GM19438 (cell line): ENCODE measurements at regions not wholly inside any gene's neighbourhood (a gene's known extent, or its start where the extent isn't known, plus 50 kb on each side); places are given as distances from the start of the nearest gene placed in this dataset.
"Not testable (repeated sequence)": the region's sequence is repeated elsewhere in the genome, so short reads cannot be mapped to it uniquely, and the experiment has no call there.

Experiments
- ATAC-seq: cut with Tn5 transposase; IDR thresholded peaks from one replicate; pipeline ENCODE4 v1.9.1; 2021; ENCODE audit warnings: low read depth; ENCODE audit not compliant: unreplicated experiment

GRCh38 chr6:82626946-82627345 lies 263.3 kb downstream of the TPBG start:
- not testable (repeated sequence) for ATAC-seq

DNA sequence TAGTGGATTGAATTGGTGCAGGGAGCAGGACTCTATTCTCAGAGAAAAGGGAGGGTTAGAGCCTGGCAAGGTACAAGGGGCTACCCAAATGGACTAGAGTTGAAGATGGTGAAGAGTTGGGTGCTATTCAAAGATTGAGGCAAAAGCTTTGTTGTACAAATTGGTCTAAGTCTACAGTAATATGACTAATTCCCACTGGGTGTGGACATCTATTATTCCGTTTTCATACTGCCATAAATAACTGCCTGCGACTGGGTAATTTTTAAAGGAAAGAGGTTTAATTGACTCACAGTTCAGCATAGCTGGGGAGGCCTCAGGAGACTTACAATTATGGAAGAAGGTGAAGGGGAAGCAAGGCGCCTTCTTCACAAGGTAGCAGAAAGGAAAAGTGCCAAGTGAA lies 266.3 kb downstream of the TPBG start:
- no peak for ATAC-seq

DNA sequence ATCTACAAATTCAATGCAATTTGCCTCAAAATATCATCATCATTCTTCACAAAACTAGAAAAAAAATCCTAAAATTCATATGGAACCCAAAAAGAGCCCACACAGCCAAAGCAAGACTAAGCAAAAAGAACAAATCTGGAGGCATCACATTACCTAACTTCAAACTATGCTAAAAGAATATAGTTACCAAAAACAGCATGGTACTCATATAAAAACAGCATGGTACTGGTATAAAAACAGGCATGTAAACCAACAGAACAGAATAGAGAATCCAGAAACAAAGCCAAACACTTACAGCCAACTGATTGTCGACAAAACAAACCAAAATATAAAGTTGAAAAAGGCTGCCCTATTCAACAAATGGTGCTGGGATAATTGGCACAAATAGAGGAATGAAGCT lies 278.1 kb downstream of the TPBG start:
- no peak for ATAC-seq

- ATAC-seq, result no peak
These were observed 282.1 kb downstream of the TPBG start for GRCh38 chr6:82645536-82646230.

DNA sequence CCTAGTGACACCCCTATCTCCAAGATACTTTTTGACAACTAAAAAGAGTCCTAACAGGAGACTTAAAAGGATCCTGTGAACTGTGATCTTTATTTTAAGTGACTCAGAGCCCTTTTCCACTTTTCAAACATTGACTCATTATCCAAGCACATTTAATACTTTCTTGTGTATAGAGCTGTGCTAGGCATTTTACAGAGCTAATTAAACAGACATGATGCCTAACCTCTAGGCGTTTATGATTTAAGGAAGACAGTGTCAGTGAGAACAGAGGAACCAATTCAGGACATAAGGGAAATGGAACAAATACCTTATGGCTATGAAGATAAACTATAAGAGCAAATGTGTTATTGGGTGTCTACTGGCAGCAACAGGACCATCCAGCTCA lies 282.6 kb downstream of the TPBG start:
- no peak for ATAC-seq

GRCh38 chr6:82651845-82652335 lies 288.3 kb downstream of the TPBG start:
- ATAC-seq, result no peak

DNA sequence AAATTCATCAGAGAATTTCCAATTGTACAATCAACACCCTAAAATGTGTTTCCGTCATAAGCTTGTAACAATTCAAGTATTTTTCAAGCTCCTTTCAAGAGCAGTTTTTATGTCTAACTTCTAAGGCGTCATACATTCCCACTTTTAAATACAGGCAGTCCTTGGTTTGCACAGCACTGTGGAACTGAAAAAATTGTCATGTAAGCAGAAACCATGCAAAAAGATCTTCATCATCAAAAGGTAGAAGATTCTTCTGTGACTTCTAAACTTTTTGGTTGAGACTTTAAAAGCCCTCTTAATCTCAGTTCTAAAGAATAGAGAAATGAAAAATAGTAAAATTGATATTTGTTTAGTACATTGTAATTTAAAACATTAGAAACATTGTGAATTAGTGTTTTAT lies 315.6 kb downstream of the TPBG start:
- ATAC-seq, result no peak

- no peak for ATAC-seq
These were observed 316.6 kb downstream of the TPBG start for GRCh38 chr6:82680192-82680591.

DNA sequence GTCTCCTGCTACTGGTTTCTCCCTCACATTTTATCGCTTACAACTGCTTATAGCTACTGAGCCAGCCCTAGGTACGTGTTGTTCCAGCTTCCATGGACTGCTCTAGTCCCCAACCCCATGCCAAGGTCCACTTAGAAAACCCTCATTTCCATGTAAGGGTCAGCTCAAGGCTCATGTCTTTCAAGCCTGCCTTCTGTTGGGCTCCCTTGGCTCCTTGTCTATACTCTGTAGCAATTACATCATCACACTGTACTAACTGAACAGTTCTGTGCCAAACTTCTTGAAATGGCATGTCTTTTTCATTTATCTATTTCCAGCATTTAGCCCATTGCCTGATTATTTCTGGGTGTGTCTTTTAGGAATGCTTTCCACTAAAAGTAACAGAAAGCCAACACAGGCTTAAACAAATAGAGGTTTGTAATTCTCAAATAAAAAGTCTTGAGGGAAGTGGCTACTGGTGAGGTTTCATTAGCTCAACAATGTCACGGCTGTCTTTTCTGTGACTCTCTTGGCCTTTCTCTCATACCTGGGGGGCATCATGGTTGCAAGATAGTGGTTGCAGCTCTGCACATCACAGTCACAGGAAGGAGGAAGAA lies 317.6 kb downstream of the TPBG start:
- ATAC-seq, result no peak

GRCh38 chr6:82686719-82687118 lies 323.1 kb downstream of the TPBG start:
- no peak for ATAC-seq

- ATAC-seq, result no peak
These were observed 324.2 kb downstream of the TPBG start for GRCh38 chr6:82687855-82688254.

GRCh38 chr6:82690283-82690682 lies 326.7 kb downstream of the TPBG start:
- no peak for ATAC-seq

DNA sequence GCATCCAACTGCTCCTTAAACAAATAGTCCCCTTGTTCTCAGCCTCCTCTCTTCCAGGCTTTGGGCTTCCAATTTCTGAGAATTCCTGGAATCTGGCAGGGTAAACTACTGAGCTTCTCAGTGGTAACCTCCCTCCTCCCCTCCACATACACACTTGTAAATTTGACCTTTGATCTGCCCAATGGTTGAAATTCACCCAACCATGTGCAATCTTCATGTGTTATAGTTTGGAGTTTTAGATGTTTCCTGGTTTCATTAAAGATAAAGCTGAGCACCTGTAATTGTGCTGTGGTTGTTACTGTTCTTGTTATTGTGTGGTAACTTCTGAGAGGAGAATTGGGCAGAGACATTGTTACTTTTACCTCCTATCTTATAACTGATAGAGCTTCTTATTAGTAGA lies 328.4 kb downstream of the TPBG start:
- ATAC-seq, result no peak

GRCh38 chr6:82693094-82693493 lies 329.5 kb downstream of the TPBG start:
- ATAC-seq, result no peak

DNA sequence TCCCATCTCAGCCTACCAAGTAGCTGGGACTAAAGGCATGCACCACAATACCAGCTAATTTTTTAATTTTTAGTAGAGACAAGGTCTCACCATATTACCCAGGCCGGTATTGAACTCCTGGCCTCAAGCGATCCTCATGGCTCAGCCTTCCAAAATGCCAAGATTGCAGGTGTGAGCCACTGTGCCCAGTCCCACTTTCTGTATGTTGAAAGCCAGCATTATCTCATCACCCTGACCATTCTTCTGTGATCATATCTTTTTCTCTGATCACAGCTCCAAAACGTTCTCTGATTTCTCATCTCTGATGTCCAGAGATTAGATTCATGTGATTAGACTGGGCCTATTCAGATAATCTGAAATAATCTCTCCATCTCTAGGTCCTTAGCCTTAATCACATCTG lies 337.7 kb downstream of the TPBG start:
- ATAC-seq, result no peak

- ATAC-seq, result no peak
These were observed 339.0 kb downstream of the TPBG start for GRCh38 chr6:82702574-82702973.

DNA sequence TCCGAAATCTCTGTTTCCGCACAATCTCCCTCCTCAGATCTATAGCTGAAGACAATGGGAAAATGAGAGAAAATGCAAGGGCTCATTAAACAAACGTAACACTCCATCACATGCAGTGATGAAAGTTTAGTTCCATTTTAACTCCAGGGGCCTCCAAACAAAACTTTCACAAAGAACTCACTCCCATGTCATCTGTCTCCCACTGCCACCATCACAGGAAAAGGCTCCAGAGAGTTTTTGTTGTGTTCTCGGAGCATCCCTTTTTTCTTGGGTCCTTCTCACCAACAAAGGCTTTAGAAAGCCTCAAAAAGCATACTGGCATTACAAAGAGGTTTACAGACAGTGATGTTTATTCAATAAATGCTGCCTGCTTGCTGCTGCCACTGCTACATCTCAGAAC lies 339.6 kb downstream of the TPBG start:
- ATAC-seq, result no peak

GRCh38 chr6:82704045-82704444 lies 340.4 kb downstream of the TPBG start:
- ATAC-seq, result no peak

- no peak for ATAC-seq
These were observed 342.0 kb downstream of the TPBG start for GRCh38 chr6:82705579-82705978.

- ATAC-seq, result no peak
These were observed 347.6 kb downstream of the TPBG start for GRCh38 chr6:82711105-82711827.

DNA sequence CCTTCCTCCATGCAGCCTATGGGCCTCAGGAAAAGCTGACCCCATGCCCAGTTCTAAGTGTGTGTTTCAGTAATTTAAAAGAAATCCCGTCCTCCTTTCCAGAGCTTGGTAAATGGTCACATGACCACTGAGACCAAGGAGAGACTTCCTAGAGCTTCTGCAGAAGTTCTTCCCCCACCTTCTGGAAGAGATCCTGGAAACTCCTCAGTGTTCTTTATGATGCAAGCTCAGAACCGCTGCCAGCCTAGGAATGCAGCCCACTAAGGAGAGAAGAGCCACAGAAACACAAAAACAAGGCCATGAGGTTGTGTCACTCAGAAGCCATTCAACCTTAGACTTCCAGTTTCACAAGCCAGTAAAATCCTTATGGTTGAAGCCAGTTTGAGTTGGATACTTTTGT lies 348.4 kb downstream of the TPBG start:
- no peak for ATAC-seq

DNA sequence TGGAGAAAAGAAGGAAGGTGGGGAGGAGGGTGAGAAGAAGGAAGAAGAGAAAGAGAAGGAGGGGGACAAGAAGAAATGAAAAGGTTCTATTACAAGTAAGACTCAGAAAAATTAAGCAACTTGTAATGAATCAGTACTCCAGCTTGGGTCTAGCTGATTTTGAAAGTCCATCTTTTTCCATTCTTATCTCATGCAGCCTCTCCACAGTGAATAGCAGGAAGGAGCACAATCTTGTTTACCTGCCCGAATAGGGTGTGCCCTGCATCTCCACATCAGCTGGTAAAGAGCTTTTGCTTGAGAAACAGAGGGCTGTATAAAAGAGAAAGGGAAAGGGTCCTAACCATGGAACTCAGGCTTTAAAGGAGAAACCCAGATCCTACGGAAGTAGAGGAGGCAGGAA lies 348.8 kb downstream of the TPBG start:
- ATAC-seq, result no peak
